CD4-positive, alpha-beta memory T cell (primary cell): ENCODE measurements at regions not wholly inside any gene's neighbourhood (a gene's known extent, or its start where the extent isn't known, plus 50 kb on each side); places are given as distances from the start of the nearest gene placed in this dataset.
"Not testable (repeated sequence)": the region's sequence is repeated elsewhere in the genome, so short reads cannot be mapped to it uniquely, and the experiment has no call there.

ENCODE experiments used
- CTCF ChIA-PET: fragments of 350-600 bp; sonication (Branson Sonifier 250); formaldehyde crosslinking; loops from one replicate; lab custom pipeline; 2021; ENCODE audit warnings: inconsistent platforms; ENCODE audit not compliant: partially characterized antibody; lab: Charles Lee
- POLR2A ChIA-PET: fragments of 350-600 bp; sonication (Branson Sonifier 250); formaldehyde crosslinking; loops from one replicate; lab custom pipeline; 2021; ENCODE audit not compliant: partially characterized antibody; lab: Charles Lee
- DNase-seq, 5 donors: peaks; one replicate each; pipeline versions ENCODE4 v3.0.0 to v3.0.0-alpha.2; 2020 to 2022; ENCODE audit warnings: mixed read lengths in 1 of 5
- H3K27ac ChIP-seq: one replicate; pipeline ENCODE4 v1.7.0; 2013; ENCODE audit warnings: low read depth, low read length
- H3K27me3 ChIP-seq: 2 replicates; pipeline ENCODE4 v1.7.0; 2013; ENCODE audit warnings: mild to moderate bottlenecking, low read length, moderate library complexity; ENCODE audit not compliant: insufficient read depth
- H3K36me3 ChIP-seq: 2 replicates; pipeline ENCODE4 v1.7.0; 2013; ENCODE audit warnings: mild to moderate bottlenecking, low read length, moderate library complexity; ENCODE audit not compliant: insufficient read depth
- H3K4me1 ChIP-seq: 2 replicates; pipeline ENCODE4 v1.7.0; 2013; ENCODE audit warnings: mild to moderate bottlenecking, low read length, moderate library complexity; ENCODE audit not compliant: insufficient read depth
- H3K4me3 ChIP-seq, 2 donors: one replicate each; pipeline ENCODE4 v1.7.0; 2013; ENCODE audit warnings: low read length in 2 of 2, mild to moderate bottlenecking in 1 of 2
- H3K9me3 ChIP-seq, 2 donors: one replicate each; pipeline ENCODE4 v1.7.0; 2013; ENCODE audit warnings: low read length in 2 of 2, control low read depth in 1 of 2; ENCODE audit not compliant: control insufficient read depth in 1 of 2
- H3K27ac Mint-ChIP-seq, 7 donors: one replicate each; pipeline ENCODE4 v1.8.0; 2020 to 2021; ENCODE audit warnings: mixed read lengths in 7 of 7, mild to moderate bottlenecking in 6 of 7, inconsistent platforms in 3 of 7, moderate library complexity in 3 of 7
- H3K27me3 Mint-ChIP-seq, 2 donors: one replicate each; pipeline ENCODE4 v1.8.0; 2020 to 2021; ENCODE audit warnings: mixed read lengths in 2 of 2
- H3K36me3 Mint-ChIP-seq, 2 donors: one replicate each; pipeline ENCODE4 v1.8.0; 2020 to 2021; ENCODE audit warnings: mixed read lengths in 2 of 2, inconsistent platforms in 1 of 2, mild to moderate bottlenecking in 1 of 2
- H3K4me1 Mint-ChIP-seq, 4 donors: one replicate each; pipeline ENCODE4 v1.8.0; 2020 to 2021; ENCODE audit warnings: mixed read lengths in 4 of 4, mild to moderate bottlenecking in 1 of 4
- H3K4me3 Mint-ChIP-seq, 8 donors: one replicate each; pipeline ENCODE4 v1.8.0; 2020 to 2021; ENCODE audit warnings: mixed read lengths in 8 of 8, mild to moderate bottlenecking in 7 of 8, moderate library complexity in 6 of 8, inconsistent platforms in 3 of 8
- H3K9me3 Mint-ChIP-seq, 8 donors: one replicate each; pipeline ENCODE4 v1.8.0; 2020 to 2021; ENCODE audit warnings: mixed read lengths in 8 of 8, mild to moderate bottlenecking in 5 of 8, inconsistent platforms in 3 of 8, moderate library complexity in 1 of 8
- intact Hi-C: fragments of 100-400 bp; cut with micrococcal nuclease; formaldehyde crosslinking; loops from one replicate; pipeline ENCODE4 v1.15.1; 2023

DNA sequence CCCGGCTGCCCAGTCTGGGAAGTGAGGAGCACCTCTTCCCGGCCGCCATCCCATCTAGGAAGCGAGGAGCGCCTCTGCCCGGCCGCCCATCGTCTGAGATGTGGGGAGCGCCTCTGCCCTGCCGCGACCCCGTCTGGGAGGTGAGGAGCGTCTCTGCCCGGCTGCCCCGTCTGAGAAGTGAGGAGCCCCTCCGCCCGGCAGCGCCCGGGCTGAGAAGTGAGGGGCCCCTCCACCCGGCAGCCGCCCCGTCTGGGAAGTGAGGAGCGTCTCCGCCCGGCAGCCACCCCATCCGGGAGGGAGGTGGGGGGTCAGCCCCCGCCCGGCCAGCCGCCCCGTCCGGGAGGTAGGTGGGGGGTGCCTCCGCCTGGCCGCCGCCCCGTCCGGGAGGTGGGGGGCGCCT is 94.2 kb upstream of the FSCB start:
- POLR2A ChIA-PET, DNase-seq, H3K27ac ChIP-seq, CTCF ChIA-PET, intact Hi-C loops, H3K27me3 Mint-ChIP-seq, H3K36me3 ChIP-seq, H3K4me1 Mint-ChIP-seq, H3K4me3 Mint-ChIP-seq, H3K27me3 ChIP-seq, H3K9me3 ChIP-seq, H3K4me3 ChIP-seq, H3K36me3 Mint-ChIP-seq, H3K4me1 ChIP-seq, H3K27ac Mint-ChIP-seq: not testable (repeated sequence)
- peaks cover 0 to 11% (median 3%) of the 10 kb centered on the region in 8 donors for H3K9me3 Mint-ChIP-seq

DNA sequence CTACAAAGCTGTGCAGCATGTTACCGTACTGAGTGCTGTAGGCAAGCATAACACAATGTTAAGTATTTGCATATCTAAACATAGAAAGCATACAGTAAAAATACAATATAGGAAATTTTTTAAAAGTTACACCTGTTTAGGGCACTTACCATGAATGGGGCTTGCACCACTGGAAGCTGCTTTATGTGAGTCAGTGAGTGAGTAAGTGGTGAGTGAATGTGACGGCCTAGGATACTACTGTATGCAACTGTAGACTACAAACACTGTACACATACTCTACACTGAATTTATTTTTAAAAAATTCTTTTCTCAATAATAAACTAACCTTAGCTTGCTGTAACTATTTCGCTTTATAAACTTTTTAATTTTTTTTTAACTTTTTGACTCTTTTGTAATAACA is 82.1 kb upstream of the FSCB start:
- Histone ChIP-seq H3K9me3 (no peaks in the 10 kb centered on the region), H3K27me3 (no peaks in the 10 kb centered on the region), H3K4me3 (no peak overlapping the region), H3K36me3 (no peaks in the 10 kb centered on the region), H3K27ac (no peak overlapping the region), H3K4me1 (no peaks in the 10 kb centered on the region)
- intact Hi-C loops = no loop called here
- Mint-ChIP-seq H3K4me3 (no peak overlapping the region), H3K36me3 (no peaks in the 10 kb centered on the region), H3K9me3 (peaks cover 0 to 6% (median 3%) of the 10 kb centered on the region in 8 donors), H3K27ac (no peak overlapping the region), H3K4me1 (no peaks in the 10 kb centered on the region), H3K27me3 (no peaks in the 10 kb centered on the region)
- no peak for DNase-seq
- POLR2A ChIA-PET = no interaction called here
- CTCF ChIA-PET = no interaction called here

DNA sequence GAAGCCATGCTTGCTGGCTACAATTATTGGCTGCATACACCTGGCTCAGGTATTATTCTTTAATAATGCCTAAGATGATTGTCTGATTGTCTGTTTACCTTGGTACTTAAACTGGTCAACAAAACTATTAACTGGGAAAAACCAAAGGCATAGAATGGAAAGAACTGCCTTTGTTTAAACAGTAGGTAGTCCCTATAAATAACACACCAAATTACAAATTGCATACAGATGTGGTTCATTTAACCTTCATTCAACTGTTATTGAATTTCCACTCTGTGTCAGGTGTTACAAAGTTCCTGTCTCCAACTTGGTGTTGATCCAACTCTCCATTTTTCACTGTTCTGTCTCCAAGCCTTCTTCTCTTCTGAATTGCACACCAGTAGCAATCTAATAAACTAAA is 79.8 kb upstream of the FSCB start:
- CTCF ChIA-PET = no interaction called here

DNA sequence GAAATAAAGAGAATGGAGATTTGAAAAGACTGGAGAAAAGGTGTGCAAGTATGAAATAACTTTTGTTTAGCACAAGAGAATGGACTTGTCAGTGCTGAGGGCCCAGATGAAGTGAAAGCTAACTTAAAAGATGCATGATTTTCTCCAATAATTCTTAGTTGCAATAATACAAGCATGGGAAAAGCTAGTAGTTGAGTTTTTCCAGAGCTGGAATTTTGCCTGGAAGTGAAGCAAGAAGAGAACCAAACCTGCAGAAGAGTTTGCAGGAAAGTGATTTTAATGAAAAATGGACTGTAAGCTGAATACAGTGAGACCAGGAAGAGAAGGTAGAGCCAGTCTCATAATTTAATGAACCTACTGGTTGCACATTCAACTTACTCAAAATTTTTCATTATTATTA is 69.3 kb upstream of the FSCB start:
- H3K9me3 ChIP-seq = peaks cover 0 to 5% of the 10 kb centered on the region in 2 donors
- H3K27ac ChIP-seq = no peak overlapping the region
- intact Hi-C loops = no loop called here
- DNase-seq = no peak
- Mint-ChIP-seq H3K4me1 (no peaks in the 10 kb centered on the region), H3K9me3 (peaks cover 0 to 26% (median 14%) of the 10 kb centered on the region in 8 donors), H3K36me3 (no peaks in the 10 kb centered on the region), H3K27ac (no peak overlapping the region), H3K4me3 (no peak overlapping the region), H3K27me3 (no peaks in the 10 kb centered on the region)
- H3K4me3 ChIP-seq = no peak overlapping the region
- H3K4me1 ChIP-seq = no peaks in the 10 kb centered on the region
- POLR2A ChIA-PET = no interaction called here
- CTCF ChIA-PET = no interaction called here
- no peaks in the 10 kb centered on the region for H3K36me3 ChIP-seq
- no peaks in the 10 kb centered on the region for H3K27me3 ChIP-seq

More for the DNA sequence above, 79.8 kb upstream of the FSCB start:
- POLR2A ChIA-PET = no interaction called here
- Histone ChIP-seq H3K36me3 (no peaks in the 10 kb centered on the region), H3K27me3 (no peaks in the 10 kb centered on the region), H3K9me3 (no peaks in the 10 kb centered on the region), H3K4me3 (no peak overlapping the region), H3K4me1 (no peaks in the 10 kb centered on the region), H3K27ac (no peak overlapping the region)
- H3K4me3 Mint-ChIP-seq = no peak overlapping the region
- DNase-seq = no peak
- intact Hi-C loops = no loop called here
- H3K27me3 Mint-ChIP-seq = no peaks in the 10 kb centered on the region
- H3K4me1 Mint-ChIP-seq = no peaks in the 10 kb centered on the region
- no peaks in the 10 kb centered on the region for H3K36me3 Mint-ChIP-seq
- peaks cover 2 to 19% (median 9%) of the 10 kb centered on the region in 8 donors for H3K9me3 Mint-ChIP-seq
- no peak overlapping the region for H3K27ac Mint-ChIP-seq

DNA sequence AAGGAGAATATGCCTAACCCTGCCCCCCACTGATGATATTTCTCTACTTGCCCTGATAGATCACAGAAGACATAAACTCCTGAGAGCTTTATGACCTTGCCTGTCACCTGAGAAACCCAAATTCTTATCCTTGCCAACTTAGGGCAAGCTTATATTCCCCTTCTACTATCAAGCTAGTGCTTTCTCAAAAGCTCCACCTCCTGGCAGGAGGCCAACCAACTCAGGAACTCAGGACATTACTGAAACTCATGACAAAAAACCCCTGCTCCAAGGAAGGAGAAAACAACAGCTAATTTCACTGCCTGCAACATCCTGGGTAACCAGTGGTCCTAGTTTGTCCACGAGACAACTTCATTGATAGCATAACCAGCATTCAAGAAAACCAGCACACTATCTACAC is 60.9 kb upstream of the FSCB start:
- no peaks in the 10 kb centered on the region for H3K27me3 Mint-ChIP-seq

DNA sequence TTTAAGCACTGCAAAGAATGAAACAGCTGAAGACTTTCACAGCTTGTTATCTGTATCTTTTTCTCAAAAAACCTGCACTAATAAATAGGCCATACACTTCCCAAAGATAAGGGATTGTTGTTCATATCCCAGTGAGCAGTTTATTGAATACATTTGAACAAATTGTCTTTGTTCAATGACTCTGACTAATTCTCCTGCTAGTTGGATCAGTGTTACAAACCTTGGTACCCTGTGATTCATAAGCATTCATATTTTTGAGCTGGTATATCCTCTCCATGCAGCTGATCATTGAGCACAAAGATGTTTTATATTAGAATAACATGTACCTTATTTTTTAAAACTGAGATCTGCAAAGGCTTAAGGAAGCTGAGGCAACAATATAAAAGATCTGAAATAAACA is 58.9 kb upstream of the FSCB start:
- Histone ChIP-seq H3K4me1 (no peaks in the 10 kb centered on the region), H3K4me3 (no peak overlapping the region), H3K27ac (no peak overlapping the region), H3K36me3 (no peaks in the 10 kb centered on the region), H3K27me3 (no peaks in the 10 kb centered on the region), H3K9me3 (no peaks in the 10 kb centered on the region)
- H3K27ac Mint-ChIP-seq = no peak overlapping the region
- no peak overlapping the region for H3K4me3 Mint-ChIP-seq
- peaks cover 0 to 15% (median 6%) of the 10 kb centered on the region in 8 donors for H3K9me3 Mint-ChIP-seq
- DNase-seq = no peak
- intact Hi-C loops = no loop called here
- ChIA-PET CTCF (no interaction called here), POLR2A (no interaction called here)
- no peaks in the 10 kb centered on the region for H3K27me3 Mint-ChIP-seq
- no peaks in the 10 kb centered on the region for H3K36me3 Mint-ChIP-seq
- H3K4me1 Mint-ChIP-seq = no peaks in the 10 kb centered on the region

More for the DNA sequence above, 60.9 kb upstream of the FSCB start:
- Mint-ChIP-seq H3K9me3 (peaks cover 0 to 26% (median 7%) of the 10 kb centered on the region in 8 donors), H3K4me3 (no peak overlapping the region), H3K27ac (no peak overlapping the region), H3K4me1 (no peaks in the 10 kb centered on the region), H3K36me3 (no peaks in the 10 kb centered on the region)
- Histone ChIP-seq H3K27me3 (no peaks in the 10 kb centered on the region), H3K4me3 (no peak overlapping the region), H3K36me3 (no peaks in the 10 kb centered on the region), H3K27ac (no peak overlapping the region), H3K9me3 (no peaks in the 10 kb centered on the region), H3K4me1 (no peaks in the 10 kb centered on the region)
- ChIA-PET POLR2A (no interaction called here), CTCF (no interaction called here)
- no peak for DNase-seq
- intact Hi-C loops = no loop called here

DNA sequence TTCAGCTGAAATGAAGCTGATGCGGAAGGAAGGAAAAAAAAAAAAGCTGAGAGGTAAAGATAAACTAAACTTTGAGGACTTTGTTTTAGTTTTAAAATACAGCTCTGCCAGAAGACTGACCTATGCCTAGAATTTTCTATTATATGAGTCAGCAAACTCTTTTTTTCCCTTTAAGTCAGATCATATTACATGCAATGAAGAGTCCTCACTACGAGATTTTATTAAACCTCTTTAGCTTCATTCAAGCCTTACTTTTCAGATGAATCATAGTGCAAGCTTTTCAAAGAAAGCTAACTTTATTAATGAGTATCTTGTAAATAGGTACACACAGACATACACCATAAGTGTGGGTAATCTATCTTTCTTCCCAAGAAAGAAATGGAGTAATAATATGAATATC is 57.8 kb upstream of the FSCB start:
- intact Hi-C loops = no loop called here
- CTCF ChIA-PET = interaction anchor here (0.5 kb wide), 1 partner anchor 51 kb away, joined by 4 read pairs; no protein-coding TSS in a partner anchor
- Mint-ChIP-seq H3K9me3 (peaks cover 0 to 19% (median 7%) of the 10 kb centered on the region in 8 donors), H3K4me3 (no peak overlapping the region), H3K36me3 (no peaks in the 10 kb centered on the region), H3K27ac (no peak overlapping the region), H3K4me1 (no peaks in the 10 kb centered on the region), H3K27me3 (no peaks in the 10 kb centered on the region)
- Histone ChIP-seq H3K4me1 (no peaks in the 10 kb centered on the region), H3K9me3 (no peaks in the 10 kb centered on the region), H3K36me3 (no peaks in the 10 kb centered on the region), H3K27me3 (no peaks in the 10 kb centered on the region), H3K27ac (no peak overlapping the region), H3K4me3 (no peak overlapping the region)
- DNase-seq = no peak
- POLR2A ChIA-PET = no interaction called here
